Lower lobe of right lung (tissue), 2 donors: ENCODE measurements at regions not wholly inside any gene's neighbourhood (a gene's known extent, or its start where the extent isn't known, plus 50 kb on each side); places are given as distances from the start of the nearest gene placed in this dataset.

ENCODE experiments used
- ATAC-seq, 2 donors: fragments of 200-7000 bp; cut with Tn5 transposase; one replicate each; pipeline ENCODE4 v1.9.1; 2020 to 2022; ENCODE audit warnings: mild to moderate bottlenecking in 2 of 2, moderate library complexity in 2 of 2
- DNase-seq: peaks from one replicate; pipeline ENCODE4 v3.0.0-alpha.2; 2020
- H3K27ac ChIP-seq: fragments of 200-600 bp; one replicate; pipeline ENCODE4 v1.8.0; 2022
- H3K27me3 ChIP-seq: fragments of 200-600 bp; one replicate; pipeline ENCODE4 v1.8.0; 2022; ENCODE audit warnings: low read depth
- H3K36me3 ChIP-seq: fragments of 200-600 bp; one replicate; pipeline ENCODE4 v1.8.0; 2022; ENCODE audit warnings: mild to moderate bottlenecking
- H3K4me1 ChIP-seq: fragments of 200-600 bp; one replicate; pipeline ENCODE4 v1.8.0; 2022
- H3K4me3 ChIP-seq: fragments of 200-600 bp; one replicate; pipeline ENCODE4 v1.8.0; 2022; ENCODE audit warnings: mild to moderate bottlenecking
- H3K9me3 ChIP-seq: fragments of 200-600 bp; one replicate; pipeline ENCODE4 v1.8.0; 2022
- CTCF ChIP-seq: fragments of 200-600 bp; IDR thresholded peaks from one replicate; pipeline ENCODE4 v1.8.0; 2022; ENCODE audit warnings: antibody characterized with exemption, mild to moderate bottlenecking
- intact Hi-C: fragments of 100-400 bp; cut with DNase I; formaldehyde crosslinking; loops from one replicate; pipeline ENCODE4 v1.11.0; 2022
- donor health status: DM: no; HTN: yes; CAD: no; lungs with severe emphysema.

DNA sequence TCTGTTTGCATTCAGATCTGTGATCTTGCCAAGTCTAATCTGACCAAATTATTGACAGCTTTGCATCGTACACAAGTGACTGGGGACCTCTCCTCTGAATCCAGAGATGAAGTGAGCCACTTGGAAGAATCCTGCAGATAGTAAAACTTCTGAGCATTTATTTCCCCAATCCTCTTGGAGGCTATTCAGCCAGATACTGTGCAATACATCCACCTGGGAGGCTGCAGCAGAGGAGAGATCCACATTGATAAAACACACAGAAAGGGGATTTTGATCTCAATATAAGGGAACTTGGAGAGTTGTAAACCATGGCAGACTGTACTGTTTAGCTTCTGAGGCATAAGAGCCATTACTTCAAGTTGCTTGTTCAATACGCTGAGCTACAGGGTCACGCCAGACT is 654.6 kb downstream of the MTRR start:
- no peaks in the 10 kb centered on the region for H3K4me1 ChIP-seq
- DNase-seq (no peak), ATAC-seq (no peak)
- no peak for TF ChIP-seq CTCF
- no peaks in the 10 kb centered on the region for H3K9me3 ChIP-seq
- intact Hi-C loops = no loop called here
- H3K4me3 ChIP-seq = no peak overlapping the region
- no peak overlapping the region for H3K27ac ChIP-seq
- no peaks in the 10 kb centered on the region for H3K36me3 ChIP-seq
- no peaks in the 10 kb centered on the region for H3K27me3 ChIP-seq

DNA sequence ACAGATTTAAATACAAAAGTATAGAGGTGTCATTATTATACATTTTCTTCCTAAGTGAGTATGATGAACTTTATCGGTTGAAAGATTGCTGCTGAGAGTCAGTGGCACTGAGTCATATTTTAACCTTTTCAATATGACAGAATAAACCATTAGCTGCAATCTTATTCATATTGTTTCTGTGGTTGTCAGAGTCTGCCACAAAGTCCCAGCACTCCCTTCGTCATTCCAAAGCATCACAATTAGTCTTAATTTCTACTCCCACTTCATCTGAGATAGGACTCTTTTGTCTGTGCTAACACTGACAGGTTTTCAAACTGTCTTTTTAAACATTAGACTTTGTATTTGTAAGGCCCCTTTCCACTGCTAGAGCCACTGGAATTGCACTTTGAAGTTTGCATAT is 656.9 kb downstream of the MTRR start:
- Histone ChIP-seq H3K4me1 (no peaks in the 10 kb centered on the region), H3K27me3 (no peaks in the 10 kb centered on the region), H3K36me3 (no peaks in the 10 kb centered on the region), H3K4me3 (no peak overlapping the region), H3K27ac (no peak overlapping the region), H3K9me3 (no peaks in the 10 kb centered on the region)
- intact Hi-C loops = no loop called here
- DNase-seq (no peak), ATAC-seq (no peak)
- no peak for TF ChIP-seq CTCF

DNA sequence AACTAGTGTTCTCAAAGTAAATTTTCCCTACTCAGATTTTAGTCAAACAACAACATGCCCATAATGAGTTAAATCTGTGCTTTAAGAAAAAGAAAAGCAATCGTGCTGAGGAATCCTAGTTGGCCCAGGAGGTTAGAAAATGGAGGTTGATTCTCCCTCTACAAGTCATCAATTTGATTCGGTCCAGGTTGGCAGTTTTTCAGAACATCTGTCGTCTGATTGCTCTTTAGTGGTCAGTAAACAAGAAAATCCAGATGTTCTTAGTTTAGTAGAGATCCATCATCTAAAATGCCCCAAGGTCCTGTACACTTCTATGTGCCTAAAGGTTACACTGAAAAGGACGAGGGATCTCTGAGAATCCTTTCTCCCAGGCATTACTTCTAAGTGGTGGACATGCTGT is 659.2 kb downstream of the MTRR start:
- H3K9me3 ChIP-seq = no peaks in the 10 kb centered on the region
- no peaks in the 10 kb centered on the region for H3K27me3 ChIP-seq
- H3K27ac ChIP-seq = no peak overlapping the region
- ATAC-seq (no peak), DNase-seq (no peak)
- no peaks in the 10 kb centered on the region for H3K36me3 ChIP-seq
- no peak overlapping the region for H3K4me3 ChIP-seq
- no peak for TF ChIP-seq CTCF
- H3K4me1 ChIP-seq = no peaks in the 10 kb centered on the region
- intact Hi-C loops = no loop called here

- intact Hi-C loops = no loop called here
- Histone ChIP-seq H3K36me3 (no peaks in the 10 kb centered on the region), H3K4me3 (no peak overlapping the region), H3K27me3 (no peaks in the 10 kb centered on the region), H3K9me3 (no peaks in the 10 kb centered on the region), H3K27ac (no peak overlapping the region), H3K4me1 (no peaks in the 10 kb centered on the region)
- ATAC-seq (no peak), DNase-seq (no peak)
- TF ChIP-seq CTCF = no peak
These were observed 669.9 kb downstream of the MTRR start for GRCh38 chr5:8538821-8539220.

GRCh38 chr5:8540317-8540716 is 671.4 kb downstream of the MTRR start:
- Histone ChIP-seq H3K9me3 (no peaks in the 10 kb centered on the region), H3K4me1 (no peaks in the 10 kb centered on the region), H3K4me3 (no peak overlapping the region), H3K27ac (no peak overlapping the region), H3K27me3 (no peaks in the 10 kb centered on the region), H3K36me3 (no peaks in the 10 kb centered on the region)
- no peak for ATAC-seq
- no peak for DNase-seq
- intact Hi-C loops = no loop called here
- no peak for TF ChIP-seq CTCF

- no peaks in the 10 kb centered on the region for H3K27me3 ChIP-seq
- ATAC-seq = no peak
- H3K9me3 ChIP-seq = peaks cover 11% of the 10 kb centered on the region
- intact Hi-C loops = no loop called here
- H3K4me3 ChIP-seq = no peak overlapping the region
- no peaks in the 10 kb centered on the region for H3K36me3 ChIP-seq
- no peaks in the 10 kb centered on the region for H3K4me1 ChIP-seq
- TF ChIP-seq CTCF = no peak
- no peak overlapping the region for H3K27ac ChIP-seq
- DNase-seq = no peak
These were observed 682.0 kb downstream of the MTRR start for GRCh38 chr5:8550921-8551320.
